ENCODE measurements at regions not wholly inside any gene's neighbourhood (a gene's known extent, or its start where the extent isn't known, plus 50 kb on each side); places are given as distances from the start of the nearest gene placed in this dataset.

- Histone ChIP-seq H3K27me3 (ENCODE audit: control insufficient read depth, insufficient read depth, low read length) (no peaks in the 10 kb centered on the region), H3K9ac (ENCODE audit: low read length) (no peak overlapping the region), H3K4me1 (ENCODE audit: control insufficient read depth, insufficient read depth, low read length) (peaks cover 18% of the 10 kb centered on the region), H3K27ac (ENCODE audit: low read depth, low read length) (no peak overlapping the region), H3K9me3 (ENCODE audit: control insufficient read depth, insufficient read depth, low read depth, low read length) (no peaks in the 10 kb centered on the region), H3K4me3 (ENCODE audit: low read depth, low read length) (no peak overlapping the region), H3K36me3 (ENCODE audit: control insufficient read depth, insufficient read depth, low read length) (no peaks in the 10 kb centered on the region)
Observed at GRCh38 chr2:104502901-104503300, 351.0 kb upstream of the POU3F3 start.

- Histone ChIP-seq H3K9me3 (ENCODE audit: control insufficient read depth, insufficient read depth, low read depth, low read length) (no peaks in the 10 kb centered on the region), H3K4me1 (ENCODE audit: control insufficient read depth, insufficient read depth, low read length) (peaks cover 18% of the 10 kb centered on the region), H3K27me3 (ENCODE audit: control insufficient read depth, insufficient read depth, low read length) (no peaks in the 10 kb centered on the region), H3K9ac (ENCODE audit: low read length) (no peak overlapping the region), H3K27ac (ENCODE audit: low read depth, low read length) (no peak overlapping the region), H3K4me3 (ENCODE audit: low read depth, low read length) (no peak overlapping the region), H3K36me3 (ENCODE audit: control insufficient read depth, insufficient read depth, low read length) (no peaks in the 10 kb centered on the region)
Observed at GRCh38 chr2:104504331-104505073, 349.4 kb upstream of the POU3F3 start.

- Histone ChIP-seq H3K4me3 (ENCODE audit: low read depth, low read length) (no peak overlapping the region), H3K27me3 (ENCODE audit: control insufficient read depth, insufficient read depth, low read length) (no peaks in the 10 kb centered on the region), H3K27ac (ENCODE audit: low read depth, low read length) (no peak overlapping the region), H3K9me3 (ENCODE audit: control insufficient read depth, insufficient read depth, low read depth, low read length) (no peaks in the 10 kb centered on the region), H3K4me1 (ENCODE audit: control insufficient read depth, insufficient read depth, low read length) (no peaks in the 10 kb centered on the region), H3K9ac (ENCODE audit: low read length) (no peak overlapping the region), H3K36me3 (ENCODE audit: control insufficient read depth, insufficient read depth, low read length) (no peaks in the 10 kb centered on the region)
Observed at GRCh38 chr2:104518256-104518655, 335.7 kb upstream of the POU3F3 start.

GRCh38 chr2:104521247-104521646, 332.7 kb upstream of the POU3F3 start:
- no peaks in the 10 kb centered on the region for H3K36me3 ChIP-seq (ENCODE audit: control insufficient read depth, insufficient read depth, low read length)
- no peak overlapping the region for H3K4me3 ChIP-seq (ENCODE audit: low read depth, low read length)
- H3K27ac ChIP-seq (ENCODE audit: low read depth, low read length), result no peak overlapping the region
- no peak overlapping the region for H3K9ac ChIP-seq (ENCODE audit: low read length)
- H3K4me1 ChIP-seq (ENCODE audit: control insufficient read depth, insufficient read depth, low read length), result no peaks in the 10 kb centered on the region
- H3K27me3 ChIP-seq (ENCODE audit: control insufficient read depth, insufficient read depth, low read length), result no peaks in the 10 kb centered on the region
- H3K9me3 ChIP-seq (ENCODE audit: control insufficient read depth, insufficient read depth, low read depth, low read length), result no peaks in the 10 kb centered on the region

GRCh38 chr2:104523921-104524320, 330.0 kb upstream of the POU3F3 start:
- Histone ChIP-seq H3K27me3 (ENCODE audit: control insufficient read depth, insufficient read depth, low read length) (no peaks in the 10 kb centered on the region), H3K36me3 (ENCODE audit: control insufficient read depth, insufficient read depth, low read length) (no peaks in the 10 kb centered on the region), H3K4me1 (ENCODE audit: control insufficient read depth, insufficient read depth, low read length) (no peaks in the 10 kb centered on the region), H3K9me3 (ENCODE audit: control insufficient read depth, insufficient read depth, low read depth, low read length) (no peaks in the 10 kb centered on the region), H3K4me3 (ENCODE audit: low read depth, low read length) (no peak overlapping the region), H3K27ac (ENCODE audit: low read depth, low read length) (no peak overlapping the region), H3K9ac (ENCODE audit: low read length) (no peak overlapping the region)

GRCh38 chr2:104528101-104528500, 325.8 kb upstream of the POU3F3 start:
- H3K4me1 ChIP-seq (ENCODE audit: control insufficient read depth, insufficient read depth, low read length), result no peaks in the 10 kb centered on the region
- H3K9ac ChIP-seq (ENCODE audit: low read length), result no peak overlapping the region
- no peaks in the 10 kb centered on the region for H3K36me3 ChIP-seq (ENCODE audit: control insufficient read depth, insufficient read depth, low read length)
- H3K27me3 ChIP-seq (ENCODE audit: control insufficient read depth, insufficient read depth, low read length), result no peaks in the 10 kb centered on the region
- H3K27ac ChIP-seq (ENCODE audit: low read depth, low read length), result no peak overlapping the region
- no peak overlapping the region for H3K4me3 ChIP-seq (ENCODE audit: low read depth, low read length)
- no peaks in the 10 kb centered on the region for H3K9me3 ChIP-seq (ENCODE audit: control insufficient read depth, insufficient read depth, low read depth, low read length)

GRCh38 chr2:104531122-104531521, 322.8 kb upstream of the POU3F3 start:
- Histone ChIP-seq H3K4me3 (ENCODE audit: low read depth, low read length) (no peak overlapping the region), H3K9ac (ENCODE audit: low read length) (no peak overlapping the region), H3K9me3 (ENCODE audit: control insufficient read depth, insufficient read depth, low read depth, low read length) (no peaks in the 10 kb centered on the region), H3K27me3 (ENCODE audit: control insufficient read depth, insufficient read depth, low read length) (no peaks in the 10 kb centered on the region), H3K4me1 (ENCODE audit: control insufficient read depth, insufficient read depth, low read length) (no peaks in the 10 kb centered on the region), H3K36me3 (ENCODE audit: control insufficient read depth, insufficient read depth, low read length) (no peaks in the 10 kb centered on the region), H3K27ac (ENCODE audit: low read depth, low read length) (no peak overlapping the region)

- Histone ChIP-seq H3K9ac (ENCODE audit: low read length) (no peak overlapping the region), H3K27ac (ENCODE audit: low read depth, low read length) (no peak overlapping the region), H3K9me3 (ENCODE audit: control insufficient read depth, insufficient read depth, low read depth, low read length) (no peaks in the 10 kb centered on the region), H3K4me1 (ENCODE audit: control insufficient read depth, insufficient read depth, low read length) (no peaks in the 10 kb centered on the region), H3K27me3 (ENCODE audit: control insufficient read depth, insufficient read depth, low read length) (no peaks in the 10 kb centered on the region), H3K36me3 (ENCODE audit: control insufficient read depth, insufficient read depth, low read length) (no peaks in the 10 kb centered on the region), H3K4me3 (ENCODE audit: low read depth, low read length) (no peak overlapping the region)
Observed at GRCh38 chr2:104537116-104537515, 316.8 kb upstream of the POU3F3 start.

GRCh38 chr2:104538077-104538476, 315.8 kb upstream of the POU3F3 start:
- Histone ChIP-seq H3K27me3 (ENCODE audit: control insufficient read depth, insufficient read depth, low read length) (no peaks in the 10 kb centered on the region), H3K9ac (ENCODE audit: low read length) (no peak overlapping the region), H3K4me1 (ENCODE audit: control insufficient read depth, insufficient read depth, low read length) (no peaks in the 10 kb centered on the region), H3K9me3 (ENCODE audit: control insufficient read depth, insufficient read depth, low read depth, low read length) (no peaks in the 10 kb centered on the region), H3K27ac (ENCODE audit: low read depth, low read length) (no peak overlapping the region), H3K36me3 (ENCODE audit: control insufficient read depth, insufficient read depth, low read length) (no peaks in the 10 kb centered on the region), H3K4me3 (ENCODE audit: low read depth, low read length) (no peak overlapping the region)

GRCh38 chr2:104539649-104540048, 314.3 kb upstream of the POU3F3 start:
- no peak overlapping the region for H3K9ac ChIP-seq (ENCODE audit: low read length)
- H3K36me3 ChIP-seq (ENCODE audit: control insufficient read depth, insufficient read depth, low read length), result no peaks in the 10 kb centered on the region
- H3K9me3 ChIP-seq (ENCODE audit: control insufficient read depth, insufficient read depth, low read depth, low read length), result no peaks in the 10 kb centered on the region
- no peak overlapping the region for H3K27ac ChIP-seq (ENCODE audit: low read depth, low read length)
- H3K4me3 ChIP-seq (ENCODE audit: low read depth, low read length), result no peak overlapping the region
- H3K27me3 ChIP-seq (ENCODE audit: control insufficient read depth, insufficient read depth, low read length), result no peaks in the 10 kb centered on the region
- H3K4me1 ChIP-seq (ENCODE audit: control insufficient read depth, insufficient read depth, low read length), result no peaks in the 10 kb centered on the region

- no peaks in the 10 kb centered on the region for H3K36me3 ChIP-seq (ENCODE audit: control insufficient read depth, insufficient read depth, low read length)
- H3K4me1 ChIP-seq (ENCODE audit: control insufficient read depth, insufficient read depth, low read length), result no peaks in the 10 kb centered on the region
- H3K9me3 ChIP-seq (ENCODE audit: control insufficient read depth, insufficient read depth, low read depth, low read length), result no peaks in the 10 kb centered on the region
- H3K27ac ChIP-seq (ENCODE audit: low read depth, low read length), result no peak overlapping the region
- no peak overlapping the region for H3K4me3 ChIP-seq (ENCODE audit: low read depth, low read length)
- H3K9ac ChIP-seq (ENCODE audit: low read length), result no peak overlapping the region
- no peaks in the 10 kb centered on the region for H3K27me3 ChIP-seq (ENCODE audit: control insufficient read depth, insufficient read depth, low read length)
Observed at GRCh38 chr2:104545055-104545454, 308.9 kb upstream of the POU3F3 start.

All from HUES6 (cell line).